ENCODE measurements at regions not wholly inside any gene's neighbourhood (a gene's known extent, or its start where the extent isn't known, plus 50 kb on each side); places are given as distances from the start of the nearest gene placed in this dataset.

DNA sequence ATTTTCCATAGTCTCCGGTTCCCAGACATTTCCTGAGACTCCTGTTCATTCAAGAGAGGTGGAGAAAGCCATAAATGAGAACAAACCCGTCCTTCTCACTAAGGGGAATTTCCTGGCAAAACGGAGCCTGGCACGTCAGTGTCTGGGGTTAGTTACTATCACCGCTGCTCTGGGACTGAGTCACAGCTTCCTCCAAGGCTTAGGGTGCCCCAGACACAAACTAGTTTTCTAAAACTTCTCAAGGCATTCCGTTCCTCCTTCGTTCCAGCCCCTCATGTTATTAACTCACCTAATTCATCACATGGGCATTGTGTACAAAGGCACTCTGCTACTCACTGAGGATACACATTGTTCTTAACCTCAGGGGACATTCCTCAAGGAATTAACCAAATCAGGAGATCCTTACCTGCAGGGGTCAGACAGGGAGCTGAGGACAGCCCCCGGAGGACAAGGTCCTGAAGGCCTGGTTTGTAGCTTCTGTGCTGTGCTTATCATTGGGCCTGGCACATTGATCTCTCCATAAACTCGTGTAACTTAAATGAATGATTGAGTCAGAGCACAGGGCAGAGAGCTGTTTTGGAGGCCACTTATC is 103.0 kb upstream of the KLF6 start:
- TF ChIP-seq POLR2AphosphoS5 (IDR thresholded peaks at IDR 0.05; ENCODE audit: low read depth, low read length) (no peak), POLR2A (IDR thresholded peaks at IDR 0.05; ENCODE audit: low read depth, low read length) (no peak)
